HCT116 (cell line): ENCODE measurements at regions not wholly inside any gene's neighbourhood (a gene's known extent, or its start where the extent isn't known, plus 50 kb on each side); places are given as distances from the start of the nearest gene placed in this dataset.

Experiments
- EZH2 ChIP-seq: fragments of 200-600 bp; sonication (generic); IDR thresholded peaks from 2 replicates; pipeline ENCODE4 v1.6.1; 2017; ENCODE audit warnings: antibody characterized with exemption, mixed run types
- EZH2phosphoT487 ChIP-seq: fragments of 200-600 bp; IDR thresholded peaks from 2 replicates; pipeline ENCODE4 v1.6.1; 2018; ENCODE audit warnings: antibody characterized with exemption, borderline replicate concordance
- JUND ChIP-seq: IDR thresholded peaks from 2 replicates; pipeline ENCODE4 v1.6.1; 2012
- MAX ChIP-seq: IDR thresholded peaks from 2 replicates; pipeline ENCODE4 v1.6.1; 2012
- POLR2A ChIP-seq: IDR thresholded peaks from 2 replicates; pipeline ENCODE4 v1.7.0; 2011; ENCODE audit warnings: borderline replicate concordance; ENCODE audit not compliant: insufficient read depth, insufficient read length; ENCODE audit errors: extremely low read depth
- POLR2AphosphoS5 ChIP-seq: IDR thresholded peaks from 2 replicates; pipeline ENCODE4 v1.6.1; 2011; ENCODE audit warnings: mild to moderate bottlenecking, low read depth, low read length, moderate library complexity
- REST ChIP-seq: IDR thresholded peaks from 2 replicates; pipeline ENCODE4 v1.6.1; 2012; ENCODE audit warnings: low read depth
- TCF7L2 ChIP-seq: IDR thresholded peaks from 2 replicates; pipeline ENCODE4 v1.7.0; 2011; ENCODE audit warnings: borderline replicate concordance, inconsistent platforms; ENCODE audit not compliant: insufficient read depth, insufficient read length; ENCODE audit errors: extremely low read depth
- YY1 ChIP-seq: IDR thresholded peaks from 2 replicates; pipeline ENCODE4 v1.6.1; 2011; ENCODE audit warnings: low read length, low read depth, moderate library complexity, mild to moderate bottlenecking; ENCODE audit not compliant: insufficient replicate concordance; ENCODE audit errors: extremely low read depth
- ZBTB33 ChIP-seq: IDR thresholded peaks from 2 replicates; pipeline ENCODE4 v1.6.1; 2011; ENCODE audit warnings: mild to moderate bottlenecking, low read length, moderate library complexity; ENCODE audit not compliant: insufficient replicate concordance; ENCODE audit errors: extremely low read depth
- TF ChIP-seq, protein P1 (sequence below), 3 experiments: fragments of 200-600 bp in 1 of 3; sonication (generic) in 1 of 3; IDR thresholded peaks in 2 of 3; conservative IDR thresholded peaks in 1 of 3; 2 replicates each; pipeline ENCODE4 v1.5.1; 2012 to 2017; ENCODE audit warnings: low read depth in 2 of 3, low read length in 2 of 3, antibody characterized with exemption in 1 of 3, borderline replicate concordance in 1 of 3, control low read depth in 1 of 3, mild to moderate bottlenecking in 1 of 3, mixed read lengths in 1 of 3, mixed run types in 1 of 3, moderate library complexity in 1 of 3; ENCODE audit not compliant: insufficient read depth in 1 of 3
- TF ChIP-seq, protein P2 (sequence below): IDR thresholded peaks from 2 replicates; pipeline ENCODE4 v1.6.1; 2012

DNA sequence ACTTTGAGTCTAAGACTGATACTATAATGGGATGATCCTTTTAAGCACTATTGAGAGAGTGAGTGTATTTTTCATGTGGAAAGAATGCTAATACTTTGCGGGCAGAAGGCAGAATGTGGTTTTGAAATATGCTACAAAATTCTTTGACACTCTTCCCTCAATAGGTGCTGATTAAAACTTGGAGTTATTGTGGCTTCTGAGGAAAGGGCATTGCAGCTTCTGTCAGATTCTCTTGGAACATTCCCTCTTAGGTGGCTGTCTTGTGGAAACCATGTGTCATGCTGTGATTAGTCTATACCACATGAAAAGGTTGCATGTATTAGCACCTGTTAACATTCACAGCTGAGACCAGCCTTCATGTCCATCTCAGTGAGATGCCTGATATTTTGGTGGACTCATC is 547.0 kb downstream of the STIM2 start:
- TF ChIP-seq, protein P1, sequence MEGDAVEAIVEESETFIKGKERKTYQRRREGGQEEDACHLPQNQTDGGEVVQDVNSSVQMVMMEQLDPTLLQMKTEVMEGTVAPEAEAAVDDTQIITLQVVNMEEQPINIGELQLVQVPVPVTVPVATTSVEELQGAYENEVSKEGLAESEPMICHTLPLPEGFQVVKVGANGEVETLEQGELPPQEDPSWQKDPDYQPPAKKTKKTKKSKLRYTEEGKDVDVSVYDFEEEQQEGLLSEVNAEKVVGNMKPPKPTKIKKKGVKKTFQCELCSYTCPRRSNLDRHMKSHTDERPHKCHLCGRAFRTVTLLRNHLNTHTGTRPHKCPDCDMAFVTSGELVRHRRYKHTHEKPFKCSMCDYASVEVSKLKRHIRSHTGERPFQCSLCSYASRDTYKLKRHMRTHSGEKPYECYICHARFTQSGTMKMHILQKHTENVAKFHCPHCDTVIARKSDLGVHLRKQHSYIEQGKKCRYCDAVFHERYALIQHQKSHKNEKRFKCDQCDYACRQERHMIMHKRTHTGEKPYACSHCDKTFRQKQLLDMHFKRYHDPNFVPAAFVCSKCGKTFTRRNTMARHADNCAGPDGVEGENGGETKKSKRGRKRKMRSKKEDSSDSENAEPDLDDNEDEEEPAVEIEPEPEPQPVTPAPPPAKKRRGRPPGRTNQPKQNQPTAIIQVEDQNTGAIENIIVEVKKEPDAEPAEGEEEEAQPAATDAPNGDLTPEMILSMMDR (IDR thresholded peaks at IDR 0.05 in 2 of 3, conservative IDR thresholded peaks at IDR 0.05 in 1 of 3; ENCODE audit: borderline replicate concordance in 1 of 3, insufficient read depth in 1 of 3, low read depth in 2 of 3, low read length in 2 of 3), result no peak
- TF ChIP-seq YY1 (no peak), TCF7L2 (no peak), EZH2phosphoT487 (no peak), REST (no peak), MAX (no peak), POLR2A (no peak), POLR2AphosphoS5 (no peak), JUND (no peak), EZH2 (no peak), ZBTB33 (no peak)
- TF ChIP-seq, protein P2, sequence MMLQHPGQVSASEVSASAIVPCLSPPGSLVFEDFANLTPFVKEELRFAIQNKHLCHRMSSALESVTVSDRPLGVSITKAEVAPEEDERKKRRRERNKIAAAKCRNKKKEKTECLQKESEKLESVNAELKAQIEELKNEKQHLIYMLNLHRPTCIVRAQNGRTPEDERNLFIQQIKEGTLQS, result no peak
